Transverse colon (tissue), 4 donors: ENCODE measurements at regions not wholly inside any gene's neighbourhood (a gene's known extent, or its start where the extent isn't known, plus 50 kb on each side); places are given as distances from the start of the nearest gene placed in this dataset.

Experiments
- DNase-seq: peaks from one replicate; pipeline ENCODE4 v3.0.0-alpha.2; 2019
- H3K27ac ChIP-seq, 4 donors: fragments of 200-600 bp; sonication (generic); 2 replicates each; pipeline ENCODE4 v1.5.1; 2016 to 2018; ENCODE audit warnings: inconsistent platforms in 4 of 4
- H3K27me3 ChIP-seq: fragments of 200-600 bp; sonication (generic); 2 replicates; pipeline ENCODE4 v1.5.1; 2017; ENCODE audit warnings: inconsistent platforms
- H3K36me3 ChIP-seq, 4 donors: fragments of 200-600 bp; sonication (generic); 2 replicates each; pipeline ENCODE4 v1.5.1; 2017 to 2019; ENCODE audit warnings: inconsistent platforms in 4 of 4
- H3K4me1 ChIP-seq, 4 donors: fragments of 200-600 bp; sonication (generic); 2 replicates each; pipeline ENCODE4 v1.5.1; 2017 to 2020; ENCODE audit warnings: inconsistent platforms in 4 of 4
- H3K4me3 ChIP-seq, 4 donors: fragments of 200-600 bp; sonication (generic); 1 replicate in 1 of 4; 2 replicates in 3 of 4; pipeline versions ENCODE4 v1.5.1 to v1.6.1; 2017 to 2019; ENCODE audit warnings: inconsistent platforms in 4 of 4
- H3K9me3 ChIP-seq, 2 donors: fragments of 200-600 bp; sonication (generic); 2 replicates each; pipeline ENCODE4 v1.5.1; 2017 to 2019; ENCODE audit warnings: inconsistent platforms in 2 of 2
- EP300 ChIP-seq: sonication (generic); formaldehyde crosslinking; IDR thresholded peaks from one replicate; pipeline ENCODE4 v1.6.1; 2017; ENCODE audit warnings: antibody characterized with exemption, low read depth
- POLR2A ChIP-seq: fragments of 450-650 bp; IDR thresholded peaks from one replicate; pipeline ENCODE4 v1.6.1; 2016; ENCODE audit warnings: antibody characterized with exemption, mild to moderate bottlenecking, moderate library complexity
- POLR2AphosphoS5 ChIP-seq, 3 donors: sonication (generic); formaldehyde crosslinking; IDR thresholded peaks; one replicate each; pipeline ENCODE4 v1.6.1; 2016; ENCODE audit warnings: antibody characterized with exemption in 3 of 3
- WGBS, 2 donors: methylation state at CpG; one replicate each; pipeline ENCODE4 v1.1.5; 2018; ENCODE audit warnings: low coverage in 1 of 2; 5-methylcytosine and 5-hydroxymethylcytosine counted together
- in situ Hi-C, 4 donors: fragments of 200-750 bp; cut with MboI; loops; one replicate each; pipeline versions ENCODE4 v1.15.0 to v1.15.1; 2017; ENCODE audit warnings: low sequenced_read_pairs in 3 of 4, low pct_ligation_motif_present in 1 of 4, low pct_unique_long_range_greater_than_20kb in 1 of 4
- intact Hi-C: fragments of 100-400 bp; cut with DNase I; formaldehyde crosslinking; loops from one replicate; pipeline ENCODE4 v1.15.1; 2023; ENCODE audit warnings: low total_unique reads
- small RNA-seq, 4 donors: library from RNA; depleted of rRNA; stranded (forward); fragments of <200 nt; gene quantifications; one replicate each; pipeline ENCODE3, GENCODE V24; 2016
- TF ChIP-seq, protein P1 (sequence below), 5 experiments: fragments of 200-600 bp in 3 of 5; fragments of 450-650 bp in 2 of 5; sonication (generic) in 3 of 5; IDR thresholded peaks; 1 replicate in 2 of 5; 2 replicates in 3 of 5; pipeline ENCODE4 v1.5.1; 2016 to 2017; ENCODE audit warnings: antibody characterized with exemption in 5 of 5, inconsistent platforms in 3 of 5, mild to moderate bottlenecking in 2 of 5, moderate library complexity in 1 of 5

DNA sequence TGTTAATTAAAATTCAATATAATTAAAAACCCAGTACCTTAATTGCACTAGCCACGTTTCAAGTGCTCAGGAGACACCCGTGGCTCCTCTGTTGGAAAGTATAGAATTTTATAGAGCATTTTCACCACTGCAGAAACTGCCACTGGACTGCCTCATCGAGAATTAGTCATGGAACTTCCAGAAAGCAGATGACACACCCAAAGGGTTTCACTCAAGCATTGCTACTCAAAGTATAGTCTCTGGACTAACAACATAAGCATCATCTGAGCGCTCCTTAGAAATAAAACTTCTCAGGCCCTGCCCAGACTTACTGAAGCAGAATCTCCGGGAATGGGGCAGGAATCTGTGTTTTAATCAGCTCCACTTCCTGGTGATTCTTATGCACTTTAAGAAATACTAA lies 63.5 kb upstream of the GPR139 start:
- H3K27ac ChIP-seq, result no peak overlapping the region
- 54 to 60% methylated on average over 3 to 5 of the region's 5 CpGs for WGBS, 2 donors
- H3K27me3 ChIP-seq, result no peaks in the 10 kb centered on the region
- no peaks in the 10 kb centered on the region for H3K9me3 ChIP-seq
- intact Hi-C loops, result no loop called here
- no peak overlapping the region for H3K4me3 ChIP-seq
- H3K36me3 ChIP-seq, result no peaks in the 10 kb centered on the region
- in situ Hi-C loops, result no loop called here
- DNase-seq, result no peak
- TF ChIP-seq POLR2AphosphoS5 (IDR thresholded peaks at IDR 0.05) (no peak), EP300 (no peak), POLR2A (no peak)
- TF ChIP-seq, protein P1, sequence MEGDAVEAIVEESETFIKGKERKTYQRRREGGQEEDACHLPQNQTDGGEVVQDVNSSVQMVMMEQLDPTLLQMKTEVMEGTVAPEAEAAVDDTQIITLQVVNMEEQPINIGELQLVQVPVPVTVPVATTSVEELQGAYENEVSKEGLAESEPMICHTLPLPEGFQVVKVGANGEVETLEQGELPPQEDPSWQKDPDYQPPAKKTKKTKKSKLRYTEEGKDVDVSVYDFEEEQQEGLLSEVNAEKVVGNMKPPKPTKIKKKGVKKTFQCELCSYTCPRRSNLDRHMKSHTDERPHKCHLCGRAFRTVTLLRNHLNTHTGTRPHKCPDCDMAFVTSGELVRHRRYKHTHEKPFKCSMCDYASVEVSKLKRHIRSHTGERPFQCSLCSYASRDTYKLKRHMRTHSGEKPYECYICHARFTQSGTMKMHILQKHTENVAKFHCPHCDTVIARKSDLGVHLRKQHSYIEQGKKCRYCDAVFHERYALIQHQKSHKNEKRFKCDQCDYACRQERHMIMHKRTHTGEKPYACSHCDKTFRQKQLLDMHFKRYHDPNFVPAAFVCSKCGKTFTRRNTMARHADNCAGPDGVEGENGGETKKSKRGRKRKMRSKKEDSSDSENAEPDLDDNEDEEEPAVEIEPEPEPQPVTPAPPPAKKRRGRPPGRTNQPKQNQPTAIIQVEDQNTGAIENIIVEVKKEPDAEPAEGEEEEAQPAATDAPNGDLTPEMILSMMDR (IDR thresholded peaks at IDR 0.05), result no peak
- no peaks in the 10 kb centered on the region for H3K4me1 ChIP-seq

DNA sequence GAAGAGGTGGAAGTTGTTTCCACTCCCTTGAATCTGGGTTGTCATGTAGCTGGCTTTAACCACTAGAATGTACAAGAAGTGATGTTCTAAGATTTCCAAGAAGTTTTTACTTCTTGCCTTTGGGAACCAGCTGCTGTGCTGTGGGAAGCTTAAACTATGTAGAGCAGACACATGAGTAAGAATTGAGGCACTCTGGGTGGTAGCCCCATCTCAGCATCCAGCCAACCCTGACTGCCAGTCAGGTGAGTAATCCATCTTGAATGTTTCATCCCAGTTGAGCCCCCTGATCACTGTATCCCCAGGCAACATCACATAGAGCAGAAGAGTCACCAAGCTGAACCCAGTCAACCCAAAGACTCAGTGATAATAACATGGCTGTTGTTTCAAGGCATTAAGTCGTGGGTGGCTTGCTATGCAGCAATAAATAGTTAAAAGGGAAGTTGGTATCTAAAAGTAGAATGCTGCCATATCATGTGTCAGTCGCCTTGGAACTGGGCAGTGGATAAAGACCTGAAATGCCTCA lies 62.8 kb upstream of the GPR139 start:
- TF ChIP-seq EP300 (no peak), POLR2AphosphoS5 (IDR thresholded peaks at IDR 0.05) (no peak), POLR2A (no peak)
- TF ChIP-seq, protein P1 (IDR thresholded peaks at IDR 0.05), result no peak
- Histone ChIP-seq H3K36me3 (no peaks in the 10 kb centered on the region), H3K27me3 (no peaks in the 10 kb centered on the region), H3K4me1 (no peaks in the 10 kb centered on the region), H3K4me3 (no peak overlapping the region), H3K27ac (no peak overlapping the region), H3K9me3 (no peaks in the 10 kb centered on the region)
- intact Hi-C loops (no loop called here), in situ Hi-C loops (no loop called here)
- WGBS, 2 donors, result 36 to 57% methylated on average over 2 of the region's 2 CpGs
- no peak for DNase-seq

DNA sequence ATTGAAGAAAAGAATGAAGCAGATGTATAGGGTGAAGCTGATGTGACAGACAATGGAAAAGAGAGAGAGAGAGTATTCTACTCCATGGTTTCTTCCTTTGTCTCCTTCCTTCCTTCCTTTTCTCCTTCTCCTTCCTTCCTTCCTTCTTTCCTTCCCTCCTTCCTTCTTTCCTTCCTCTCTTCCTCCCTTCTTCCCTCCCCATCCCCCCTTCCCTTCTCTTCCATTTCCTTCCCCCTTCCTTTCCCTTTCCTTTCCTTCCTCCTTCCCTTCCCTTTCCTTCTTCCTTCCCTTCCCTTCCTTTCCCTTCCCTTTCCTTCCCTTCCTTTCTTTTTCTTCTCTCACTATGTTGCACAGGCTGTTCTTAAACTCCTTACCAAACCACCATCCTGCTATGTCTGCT lies 55.7 kb upstream of the GPR139 start:
- in situ Hi-C loops (no loop called here), intact Hi-C loops (no loop called here)
- Histone ChIP-seq H3K36me3 (no peaks in the 10 kb centered on the region), H3K27ac (no peak overlapping the region), H3K9me3 (peaks cover 0 to 3% of the 10 kb centered on the region in 2 donors), H3K4me3 (no peak overlapping the region), H3K27me3 (no peaks in the 10 kb centered on the region), H3K4me1 (no peaks in the 10 kb centered on the region)
- DNase-seq, result no peak
- TF ChIP-seq POLR2A (no peak), EP300 (no peak), POLR2AphosphoS5 (IDR thresholded peaks at IDR 0.05) (no peak)
- TF ChIP-seq, protein P1 (IDR thresholded peaks at IDR 0.05), result no peak

Small RNA genes lying in the stretch of these regions (small RNA-seq; reads per million reads assigned to genes)
- 0 reads per million in 4 donors for gene SNRPEP3
